Thyroid gland (tissue), 4 donors: ENCODE measurements at regions not wholly inside any gene's neighbourhood (a gene's known extent, or its start where the extent isn't known, plus 50 kb on each side); places are given as distances from the start of the nearest gene placed in this dataset.

Experiments
- DNase-seq, 2 donors: peaks; one replicate each; pipeline ENCODE4 v3.0.0-alpha.2; 2019
- H3K27ac ChIP-seq, 3 donors: fragments of 200-600 bp; sonication (generic); 1 replicate in 2 of 3; 2 replicates in 1 of 3; pipeline ENCODE4 v1.5.1; 2016 to 2019; ENCODE audit warnings: mild to moderate bottlenecking in 1 of 3, moderate library complexity in 1 of 3
- H3K27me3 ChIP-seq: fragments of 200-600 bp; sonication (generic); one replicate; pipeline ENCODE4 v1.5.1; 2019
- H3K36me3 ChIP-seq, 2 donors: fragments of 200-600 bp; sonication (generic); one replicate each; pipeline ENCODE4 v1.5.1; 2016 to 2019
- H3K4me1 ChIP-seq, 2 donors: fragments of 200-600 bp; sonication (generic); one replicate each; pipeline ENCODE4 v1.5.1; 2017 to 2019
- H3K4me3 ChIP-seq, 3 donors: fragments of 200-600 bp; sonication (generic); replicated peaks in 1 of 3; 1 replicate in 2 of 3; 2 replicates in 1 of 3; pipeline ENCODE4 v1.5.1; 2016; ENCODE audit warnings: mild to moderate bottlenecking in 1 of 3
- H3K9me3 ChIP-seq: fragments of 200-600 bp; sonication (generic); one replicate; pipeline ENCODE4 v1.5.1; 2017
- CTCF ChIP-seq, 6 experiments: fragments of 200-600 bp in 3 of 6; fragments of 450-650 bp in 3 of 6; sonication (generic) in 3 of 6; IDR thresholded peaks; one replicate each; pipeline ENCODE4 v1.5.1; 2016 to 2019; ENCODE audit warnings: antibody characterized with exemption in 6 of 6, mild to moderate bottlenecking in 2 of 6, inconsistent platforms in 1 of 6, moderate library complexity in 1 of 6
- POLR2A ChIP-seq, 2 donors: fragments of 450-650 bp; IDR thresholded peaks; one replicate each; pipeline ENCODE4 v1.6.1; 2017; ENCODE audit warnings: antibody characterized with exemption in 2 of 2, mild to moderate bottlenecking in 2 of 2, moderate library complexity in 1 of 2
- WGBS, 2 donors: methylation state at CpG; one replicate each; pipeline ENCODE4 v1.1.5; 2017; 5-methylcytosine and 5-hydroxymethylcytosine counted together
- intact Hi-C: fragments of 100-400 bp; cut with DNase I; formaldehyde crosslinking; loops from one replicate; pipeline ENCODE4 v1.15.1; 2023

GRCh38 chr5:74402553-74402952 is 238.0 kb downstream of the ENC1 start:
- 63 to 76% methylated on average over 4 of the region's 4 CpGs for WGBS, 2 donors
- TF ChIP-seq CTCF (IDR thresholded peaks at IDR 0.05) (no peak), POLR2A (IDR thresholded peaks at IDR 0.05) (no peak)
- Histone ChIP-seq H3K27ac (no peak overlapping the region), H3K36me3 (no peaks in the 10 kb centered on the region), H3K4me1 (no peaks in the 10 kb centered on the region), H3K4me3 (no peak overlapping the region), H3K9me3 (no peaks in the 10 kb centered on the region), H3K27me3 (no peaks in the 10 kb centered on the region)
- DNase-seq = peak in 1 of 2 donors; percentile 3
- intact Hi-C loops = no loop called here

GRCh38 chr5:74401946-74402320 is 238.6 kb downstream of the ENC1 start:
- Histone ChIP-seq H3K27ac (no peak overlapping the region), H3K4me3 (no peak overlapping the region), H3K27me3 (no peaks in the 10 kb centered on the region), H3K4me1 (no peaks in the 10 kb centered on the region), H3K9me3 (no peaks in the 10 kb centered on the region), H3K36me3 (no peaks in the 10 kb centered on the region)
- 78 to 84% methylated on average over 3 of the region's 3 CpGs for WGBS, 2 donors
- TF ChIP-seq POLR2A (IDR thresholded peaks at IDR 0.05) = no peak
- TF ChIP-seq CTCF (IDR thresholded peaks at IDR 0.05) = no peak
- no peak for DNase-seq
- intact Hi-C loops = no loop called here

- no peaks in the 10 kb centered on the region for H3K36me3 ChIP-seq
- no peak for TF ChIP-seq POLR2A (IDR thresholded peaks at IDR 0.05)
- no peak for TF ChIP-seq CTCF (IDR thresholded peaks at IDR 0.05)
- no peak for DNase-seq
- no peaks in the 10 kb centered on the region for H3K4me1 ChIP-seq
- no peak overlapping the region for H3K27ac ChIP-seq
- H3K9me3 ChIP-seq = no peaks in the 10 kb centered on the region
- 83 to 92% methylated on average over 2 of the region's 2 CpGs for WGBS, 2 donors
- no peak overlapping the region for H3K4me3 ChIP-seq
- no peaks in the 10 kb centered on the region for H3K27me3 ChIP-seq
- intact Hi-C loops = no loop called here
Observed at GRCh38 chr5:74401281-74401945, 239.1 kb downstream of the ENC1 start.

GRCh38 chr5:74400067-74400466 is 240.5 kb downstream of the ENC1 start:
- H3K9me3 ChIP-seq = no peaks in the 10 kb centered on the region
- H3K4me3 ChIP-seq = no peak overlapping the region
- 68 to 83% methylated on average over 2 of the region's 2 CpGs for WGBS, 2 donors
- H3K27ac ChIP-seq = no peak overlapping the region
- no peaks in the 10 kb centered on the region for H3K36me3 ChIP-seq
- TF ChIP-seq POLR2A (IDR thresholded peaks at IDR 0.05) = no peak
- no peak for TF ChIP-seq CTCF (IDR thresholded peaks at IDR 0.05)
- no peaks in the 10 kb centered on the region for H3K4me1 ChIP-seq
- H3K27me3 ChIP-seq = no peaks in the 10 kb centered on the region
- peak in 1 of 2 donors; percentile 40 for DNase-seq
- intact Hi-C loops = no loop called here

GRCh38 chr5:74396913-74397622 is 243.5 kb downstream of the ENC1 start:
- Histone ChIP-seq H3K27ac (no peak overlapping the region), H3K4me3 (no peak overlapping the region), H3K36me3 (no peaks in the 10 kb centered on the region), H3K9me3 (no peaks in the 10 kb centered on the region), H3K4me1 (no peaks in the 10 kb centered on the region), H3K27me3 (no peaks in the 10 kb centered on the region)
- DNase-seq = no peak
- intact Hi-C loops = no loop called here
- WGBS, 2 donors = 89 to 91% methylated on average over 10 of the region's 10 CpGs
- TF ChIP-seq CTCF (IDR thresholded peaks at IDR 0.05) = no peak
- no peak for TF ChIP-seq POLR2A (IDR thresholded peaks at IDR 0.05)
